ENCODE measurements at regions not wholly inside any gene's neighbourhood (a gene's known extent, or its start where the extent isn't known, plus 50 kb on each side); places are given as distances from the start of the nearest gene placed in this dataset.

DNA sequence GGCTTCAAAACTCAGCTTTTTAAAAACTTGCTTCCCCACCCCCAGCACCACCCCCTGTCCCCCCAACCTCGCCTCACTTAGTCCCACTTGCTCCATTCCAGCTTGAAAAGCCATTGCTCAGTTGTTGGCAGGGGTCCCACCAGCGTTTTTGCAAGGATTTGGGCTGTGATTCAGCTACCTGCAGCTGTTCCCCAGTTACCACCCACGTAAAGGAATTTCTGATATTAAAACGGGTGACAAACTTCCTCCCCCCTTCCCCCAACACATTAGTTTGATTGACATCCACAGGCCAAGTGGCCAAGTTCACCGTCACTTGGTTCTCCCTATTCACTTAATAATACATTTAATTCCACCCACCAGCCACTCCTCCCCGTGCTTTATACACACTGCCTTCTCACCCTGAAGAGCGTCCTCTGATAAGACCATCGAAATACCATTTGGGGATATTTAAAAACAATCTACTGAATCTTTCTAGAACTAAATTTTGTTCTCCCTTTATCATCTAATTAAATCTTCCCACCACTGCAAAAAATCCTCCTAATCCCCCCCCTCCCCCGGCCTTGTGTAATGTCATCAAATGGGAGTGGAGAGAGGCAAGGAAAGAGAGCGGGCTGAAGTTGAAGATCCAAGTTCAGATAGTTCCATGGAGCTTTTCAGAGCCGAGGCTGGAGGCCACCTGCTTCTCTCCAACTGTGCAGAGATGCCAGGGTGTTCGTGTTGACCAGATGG, 55.1 kb downstream of the SOX9 start:
- TF ChIP-seq, protein P1, sequence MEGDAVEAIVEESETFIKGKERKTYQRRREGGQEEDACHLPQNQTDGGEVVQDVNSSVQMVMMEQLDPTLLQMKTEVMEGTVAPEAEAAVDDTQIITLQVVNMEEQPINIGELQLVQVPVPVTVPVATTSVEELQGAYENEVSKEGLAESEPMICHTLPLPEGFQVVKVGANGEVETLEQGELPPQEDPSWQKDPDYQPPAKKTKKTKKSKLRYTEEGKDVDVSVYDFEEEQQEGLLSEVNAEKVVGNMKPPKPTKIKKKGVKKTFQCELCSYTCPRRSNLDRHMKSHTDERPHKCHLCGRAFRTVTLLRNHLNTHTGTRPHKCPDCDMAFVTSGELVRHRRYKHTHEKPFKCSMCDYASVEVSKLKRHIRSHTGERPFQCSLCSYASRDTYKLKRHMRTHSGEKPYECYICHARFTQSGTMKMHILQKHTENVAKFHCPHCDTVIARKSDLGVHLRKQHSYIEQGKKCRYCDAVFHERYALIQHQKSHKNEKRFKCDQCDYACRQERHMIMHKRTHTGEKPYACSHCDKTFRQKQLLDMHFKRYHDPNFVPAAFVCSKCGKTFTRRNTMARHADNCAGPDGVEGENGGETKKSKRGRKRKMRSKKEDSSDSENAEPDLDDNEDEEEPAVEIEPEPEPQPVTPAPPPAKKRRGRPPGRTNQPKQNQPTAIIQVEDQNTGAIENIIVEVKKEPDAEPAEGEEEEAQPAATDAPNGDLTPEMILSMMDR (IDR thresholded peaks at IDR 0.05; ENCODE audit: low read depth, low read length): no peak
- Histone ChIP-seq H3K27me3 (no peaks in the 10 kb centered on the region), H3K36me3 (no peaks in the 10 kb centered on the region), H3K4me1 (peaks cover 8% of the 10 kb centered on the region; the same call in 1 of the 2 replicates), H3K4me3 (ENCODE audit: low read depth, low read length) (no peak overlapping the region), H3K9me3 (no peaks in the 10 kb centered on the region)
- no peak for DNase-seq

DNA sequence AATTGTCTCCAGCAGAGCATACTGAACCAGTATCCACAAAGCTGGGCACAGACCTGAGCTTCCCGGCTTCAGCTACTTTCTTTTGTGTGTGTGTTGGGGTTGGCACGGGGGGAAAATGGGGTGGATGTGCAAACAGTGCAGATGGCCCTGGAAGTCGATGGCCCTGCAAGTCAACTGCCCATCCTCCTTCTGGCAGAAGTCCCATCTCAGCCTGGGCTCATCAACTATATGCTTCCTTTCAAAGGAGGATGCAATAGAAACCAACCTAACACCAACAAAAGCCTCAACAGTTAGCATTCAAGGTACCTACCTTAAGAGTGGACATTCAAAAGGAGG, 55.7 kb downstream of the SOX9 start:
- DNase-seq: no peak
- Histone ChIP-seq H3K27me3 (no peaks in the 10 kb centered on the region), H3K4me3 (ENCODE audit: low read depth, low read length) (no peak overlapping the region), H3K9me3 (no peaks in the 10 kb centered on the region), H3K4me1 (peaks cover 8% of the 10 kb centered on the region; the same call in 1 of the 2 replicates), H3K36me3 (no peaks in the 10 kb centered on the region)
- TF ChIP-seq, protein P1 (IDR thresholded peaks at IDR 0.05; ENCODE audit: low read depth, low read length): no peak

DNA sequence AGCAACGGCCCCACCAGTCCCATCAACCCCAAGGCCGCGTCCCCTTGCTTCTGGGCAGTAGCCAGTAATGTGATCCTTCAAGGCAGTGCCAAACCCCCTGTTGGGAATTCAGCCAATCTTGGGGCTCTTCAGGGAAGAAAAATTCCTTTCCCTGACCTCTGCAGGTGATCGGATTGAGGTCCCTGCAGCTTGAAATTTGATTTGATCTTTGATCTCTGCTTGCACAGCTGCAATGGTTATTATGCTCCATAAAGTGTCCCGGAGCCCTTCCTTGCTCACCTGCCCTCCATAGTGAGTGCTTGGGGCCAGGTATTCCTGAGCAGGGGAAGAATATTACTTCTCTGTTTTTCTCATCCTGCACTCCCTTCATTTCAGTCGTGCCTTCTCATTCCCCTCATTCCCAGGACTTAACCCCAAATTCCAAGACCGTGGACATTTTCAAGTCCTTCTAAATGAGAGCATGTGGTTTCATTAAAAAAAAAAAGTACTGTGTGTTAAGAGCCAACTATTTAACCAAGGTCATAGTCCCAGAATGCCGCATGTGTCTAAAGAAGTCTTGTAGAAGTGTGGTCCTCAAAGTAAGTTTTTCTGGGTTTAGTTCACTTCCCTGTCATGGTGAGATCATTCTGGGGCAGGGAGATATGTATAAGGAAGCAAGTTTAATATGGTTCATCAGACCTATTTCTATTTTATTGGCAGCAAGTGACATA, 56.3 kb downstream of the SOX9 start:
- TF ChIP-seq, protein P1 (IDR thresholded peaks at IDR 0.05; ENCODE audit: low read depth, low read length): no peak
- no peaks in the 10 kb centered on the region for H3K27me3 ChIP-seq
- no peak for DNase-seq
- H3K9me3 ChIP-seq: no peaks in the 10 kb centered on the region
- no peak overlapping the region for H3K4me3 ChIP-seq (ENCODE audit: low read depth, low read length)
- H3K36me3 ChIP-seq: no peaks in the 10 kb centered on the region
- peaks cover 8% of the 10 kb centered on the region; the same call in 1 of the 2 replicates for H3K4me1 ChIP-seq

DNA sequence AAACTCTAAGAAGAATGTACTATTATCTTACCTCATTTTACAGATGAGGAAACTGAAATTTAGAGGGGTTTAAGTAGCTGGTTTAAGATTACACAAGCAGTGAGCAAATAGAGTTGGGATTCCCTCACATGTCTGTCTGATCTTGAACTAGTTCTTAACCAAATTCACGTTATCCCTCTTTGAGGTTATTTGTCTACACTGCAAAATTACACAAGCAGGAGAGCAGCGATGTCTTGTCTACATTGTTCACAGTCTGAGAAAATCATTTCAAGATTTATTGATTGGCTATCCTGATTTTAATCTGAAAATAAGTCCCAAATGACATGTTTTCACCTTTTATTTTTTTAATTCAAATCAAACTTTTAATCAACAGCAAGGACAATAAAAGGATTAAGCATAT, 56.9 kb downstream of the SOX9 start:
- Histone ChIP-seq H3K4me3 (ENCODE audit: low read depth, low read length) (no peak overlapping the region), H3K36me3 (no peaks in the 10 kb centered on the region), H3K9me3 (no peaks in the 10 kb centered on the region), H3K27me3 (no peaks in the 10 kb centered on the region), H3K4me1 (peaks cover 8% of the 10 kb centered on the region; the same call in 1 of the 2 replicates)
- no peak for DNase-seq
- TF ChIP-seq, protein P1 (IDR thresholded peaks at IDR 0.05; ENCODE audit: low read depth, low read length): no peak

DNA sequence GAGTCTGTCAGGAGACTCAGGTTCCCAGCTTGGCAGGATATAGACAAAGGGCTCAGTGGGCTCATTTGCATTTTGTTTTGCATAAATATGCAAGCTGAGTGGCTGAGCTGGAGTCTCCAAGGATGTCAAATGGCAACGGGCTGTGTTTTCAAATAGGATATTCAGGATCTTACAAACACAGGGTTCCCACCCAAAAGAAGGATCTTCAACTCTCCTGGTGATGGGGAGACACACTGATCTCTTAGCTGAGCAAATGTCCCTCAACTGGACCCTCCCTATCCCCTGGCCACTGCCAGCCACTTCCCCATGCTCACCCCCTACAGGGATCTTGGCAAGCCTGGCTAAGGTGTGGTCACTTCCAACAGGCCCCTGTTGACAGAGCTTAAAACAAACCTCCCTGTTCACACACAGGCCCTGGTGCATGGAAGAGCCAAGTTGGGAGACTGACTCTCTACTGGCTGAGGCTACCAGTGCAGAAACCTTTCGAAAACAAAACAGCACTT, 61.6 kb downstream of the SOX9 start:
- no peak for DNase-seq
- TF ChIP-seq, protein P1 (IDR thresholded peaks at IDR 0.05; ENCODE audit: low read depth, low read length): no peak
- no peaks in the 10 kb centered on the region for H3K36me3 ChIP-seq

DNA sequence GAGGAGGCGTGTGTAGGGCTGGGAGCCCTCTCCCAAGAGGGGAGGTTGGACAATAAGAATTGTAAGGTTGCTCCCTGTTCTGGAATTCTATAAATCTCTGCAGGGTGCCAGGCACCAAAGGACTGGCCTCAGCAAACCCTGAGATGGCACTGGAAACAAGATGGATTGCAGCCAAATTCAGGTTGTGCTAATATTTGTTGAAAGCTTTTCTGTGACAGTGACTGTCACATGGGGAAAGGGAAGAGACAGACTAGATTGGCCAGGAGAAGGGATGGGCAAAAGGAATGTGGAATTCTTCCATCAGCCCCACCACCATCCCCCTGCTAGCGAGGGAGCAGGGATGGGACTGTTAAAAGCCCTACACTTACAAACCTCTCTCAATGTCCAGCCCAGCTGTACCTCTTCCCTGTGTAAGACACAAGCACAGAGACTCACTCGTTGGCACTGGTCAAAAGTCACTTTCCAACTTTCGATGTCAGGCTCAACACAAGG, 62.4 kb downstream of the SOX9 start:
- DNase-seq: no peak
- H3K36me3 ChIP-seq: no peaks in the 10 kb centered on the region
- H3K4me1 ChIP-seq: no peaks in the 10 kb centered on the region
- H3K9me3 ChIP-seq: no peaks in the 10 kb centered on the region
- H3K4me3 ChIP-seq (ENCODE audit: low read depth, low read length): no peak overlapping the region
- H3K27me3 ChIP-seq: no peaks in the 10 kb centered on the region
- TF ChIP-seq, protein P1 (IDR thresholded peaks at IDR 0.05; ENCODE audit: low read depth, low read length): no peak

More for the DNA sequence above, 61.6 kb downstream of the SOX9 start:
- H3K4me3 ChIP-seq (ENCODE audit: low read depth, low read length): no peak overlapping the region
- no peaks in the 10 kb centered on the region for H3K9me3 ChIP-seq
- no peaks in the 10 kb centered on the region for H3K4me1 ChIP-seq
- H3K27me3 ChIP-seq: no peaks in the 10 kb centered on the region

All from BE2C (cell line).